ENCODE measurements at regions not wholly inside any gene's neighbourhood (a gene's known extent, or its start where the extent isn't known, plus 50 kb on each side); places are given as distances from the start of the nearest gene placed in this dataset.

DNA sequence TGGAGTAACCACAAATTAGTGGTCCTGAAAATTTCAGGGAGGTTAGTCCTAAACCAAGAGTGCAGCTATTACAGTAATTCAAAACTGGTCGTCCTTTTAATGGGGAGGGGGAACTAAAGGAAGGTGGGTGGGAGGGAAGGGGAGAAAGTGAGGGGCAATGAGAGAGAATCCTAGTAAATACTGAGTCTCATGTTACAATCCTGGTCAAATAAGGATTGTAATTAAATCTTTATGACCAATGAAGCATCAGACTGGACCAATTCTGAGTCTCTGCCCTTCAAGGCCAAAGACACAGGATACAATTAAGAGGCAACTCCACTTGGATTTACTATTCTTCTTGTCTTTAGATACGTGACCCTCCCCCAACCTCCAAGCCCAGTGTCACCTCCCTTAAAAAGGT, 262.9 kb downstream of the BCL11A start:
- TF ChIP-seq GATA3 (IDR thresholded peaks at IDR 0.05; ENCODE audit: low read depth, low read length) (no peak), GATA2 (IDR thresholded peaks at IDR 0.05; ENCODE audit: low read depth, low read length) (no peak)
